GM12878 (cell line): ENCODE measurements at regions not wholly inside any gene's neighbourhood (a gene's known extent, or its start where the extent isn't known, plus 50 kb on each side); places are given as distances from the start of the nearest gene placed in this dataset.

Source experiments
- ATAC-seq: fragments of 200-7000 bp; cut with Tn5 transposase; 3 replicates; pipeline ENCODE4 v1.9.1; 2020; ENCODE audit warnings: mild to moderate bottlenecking, moderate library complexity
- BruUV-seq: library from RNA; stranded (reverse); fragments of 400-500 nt; replicated peaks from 2 replicates; lab custom pipeline; 2021; lab: Mats Ljungman, UMichigan
- CTCF ChIA-PET: fragments of 300-600 bp; sonication (Branson Sonifier 250); formaldehyde crosslinking; extraction: SDS; loops from one replicate; lab custom pipeline; 2021; ENCODE audit warnings: inconsistent platforms; lab: Yijun Ruan, JAX
- POLR2A ChIA-PET: fragments of 350-600 bp; formaldehyde crosslinking; extraction: SDS; loops from one replicate; lab custom pipeline; 2021; ENCODE audit warnings: inconsistent platforms; lab: Charles Lee
- RAD21 ChIA-PET: fragments of 300-600 bp; sonication (Branson Sonifier 250); formaldehyde crosslinking; loops from one replicate; lab custom pipeline; 2023; ENCODE audit warnings: antibody characterized with exemption; ENCODE audit not compliant: unreplicated experiment; lab: Charles Lee
- SMC1A ChIA-PET: fragments of 300-600 bp; sonication (Branson Sonifier 250); formaldehyde crosslinking; loops from one replicate; lab custom pipeline; 2023; ENCODE audit not compliant: unreplicated experiment, uncharacterized antibody; lab: Charles Lee
- DNase-seq: peaks from one replicate; pipeline ENCODE4 v3.0.0-alpha.2; 2011; ENCODE audit warnings: low read depth, low spot score
- FAIRE-seq: peaks from 3 replicates; lab custom pipeline; 2011; peaks lifted over from hg19 to GRCh38; lab: Jason Lieb, UNC
- H2AFZ ChIP-seq: 2 replicates; pipeline ENCODE4 v1.6.0; 2011; ENCODE audit warnings: low read depth, low read length, control low read depth; ENCODE audit not compliant: control insufficient read depth
- H3K27ac ChIP-seq: 2 replicates; pipeline ENCODE4 v1.5.1; 2011; ENCODE audit warnings: control low read depth; ENCODE audit not compliant: control insufficient read depth, insufficient read depth
- H3K27me3 ChIP-seq, 2 experiments: replicated peaks in 1 of 2; 2 replicates each; pipeline versions ENCODE4 v1.6.0 to v1.6.1; 2011; ENCODE audit warnings: low read length in 1 of 2; ENCODE audit not compliant: control insufficient read depth in 2 of 2, insufficient read depth in 2 of 2
- H3K36me3 ChIP-seq, 2 experiments: 2 replicates each; pipeline ENCODE4 v1.5.1; 2011; ENCODE audit warnings: low read length in 1 of 2; ENCODE audit not compliant: control insufficient read depth in 2 of 2, insufficient read depth in 2 of 2
- H3K4me1 ChIP-seq: 2 replicates; pipeline ENCODE4 v1.6.1; 2011; ENCODE audit warnings: mild to moderate bottlenecking, low read length, moderate library complexity, mixed read lengths; ENCODE audit not compliant: control insufficient read depth, insufficient read depth
- H3K4me2 ChIP-seq: 2 replicates; pipeline ENCODE4 v1.6.0; 2011; ENCODE audit warnings: control low read depth; ENCODE audit not compliant: control insufficient read depth, insufficient read depth
- H3K4me3 ChIP-seq: fragments of 200-600 bp; sonication (generic); 2 replicates; pipeline ENCODE4 v1.5.1; 2016
- H3K79me2 ChIP-seq: 2 replicates; pipeline ENCODE4 v1.6.0; 2011; ENCODE audit warnings: low read length; ENCODE audit not compliant: control insufficient read depth, insufficient read depth
- H3K9ac ChIP-seq: 2 replicates; pipeline ENCODE4 v1.8.0; 2011; ENCODE audit warnings: low read length, control low read depth, mixed read lengths; ENCODE audit not compliant: control insufficient read depth, insufficient read depth
- H3K9me3 ChIP-seq: replicated peaks from 3 replicates; pipeline ENCODE4 v1.5.1; 2011; ENCODE audit warnings: mild to moderate bottlenecking, low read length; ENCODE audit not compliant: control insufficient read depth, insufficient read depth
- H4K20me1 ChIP-seq: 2 replicates; pipeline ENCODE4 v1.6.0; 2011; ENCODE audit not compliant: control insufficient read depth, insufficient read depth
- BMI1 ChIP-seq: fragments of 450-650 bp; IDR thresholded peaks from 2 replicates; pipeline ENCODE4 v1.6.1; 2016; ENCODE audit warnings: mild to moderate bottlenecking, moderate library complexity, borderline replicate concordance
- NFYB ChIP-seq: IDR thresholded peaks from 2 replicates; pipeline ENCODE4 v1.6.1; 2011; ENCODE audit warnings: low read depth, mild to moderate bottlenecking, low read length, improper control_type of control experiment, moderate library complexity; ENCODE audit not compliant: insufficient read depth
- PRDM15 ChIP-seq: fragments of 450-650 bp; formaldehyde crosslinking; IDR thresholded peaks from 2 replicates; pipeline ENCODE4 v1.4.0; 2020; ENCODE audit warnings: mild to moderate bottlenecking, moderate library complexity
- SKIL ChIP-seq: fragments of 450-650 bp; IDR thresholded peaks from 2 replicates; pipeline ENCODE4 v1.6.1; 2017; ENCODE audit warnings: mild to moderate bottlenecking, low read depth, inconsistent platforms; ENCODE audit not compliant: poor library complexity, severe bottlenecking
- WGBS: methylation state at CpG from one replicate; pipeline ENCODE4 v1.1.6; 2016; ENCODE audit warnings: low lambda C conversion rate; ENCODE audit not compliant: insufficient replicate concordance, insufficient coverage; ENCODE audit errors: missing lambda C conversion rate; 5-methylcytosine and 5-hydroxymethylcytosine counted together
- in situ Hi-C: fragments of 300-500 bp; cut with MboI; formaldehyde crosslinking; loops from 9 replicates; pipeline ENCODE4 v1.14.3; 2018; ENCODE audit warnings: mixed read lengths
- intact Hi-C: fragments of 100-400 bp; cut with micrococcal nuclease; formaldehyde crosslinking; loops from one replicate; pipeline ENCODE4 v1.14.2; 2022; ENCODE audit not compliant: unreplicated experiment

DNA sequence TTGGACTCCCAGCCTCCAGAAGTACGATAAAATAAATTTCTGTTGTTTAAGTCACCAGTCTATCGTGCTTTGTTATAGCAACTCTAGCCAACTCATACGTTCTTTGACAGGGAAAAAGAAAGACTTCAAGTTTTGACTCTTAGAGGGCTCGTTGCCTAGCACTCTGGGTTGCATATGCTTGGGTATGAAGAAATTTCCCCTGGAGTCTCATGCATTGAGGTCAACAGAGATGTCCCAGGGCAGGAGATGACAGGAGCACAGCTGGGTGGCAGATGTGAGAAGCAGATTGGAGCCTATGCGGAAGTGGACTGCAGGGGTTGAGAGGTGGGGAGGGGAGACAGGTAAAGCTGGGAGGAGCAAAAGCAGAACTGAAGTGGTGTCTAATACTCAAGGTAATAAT lies 63.3 kb upstream of the JAZF1 start:
- ChIA-PET CTCF (no interaction called here), SMC1A (no interaction called here), RAD21 (no interaction called here), POLR2A (no interaction called here)
- H3K27me3 ChIP-seq, result no peaks in the 10 kb centered on the region
- no peak for TF ChIP-seq BMI1
- no peak for TF ChIP-seq SKIL
- TF ChIP-seq NFYB, result no peak
- no peak for TF ChIP-seq PRDM15 (CRISPR knock-in tag)
- H3K27ac ChIP-seq, result no peak overlapping the region
- intact Hi-C loops, result no loop called here
- no peak overlapping the region for H3K9ac ChIP-seq
- FAIRE-seq, result no peak
- H3K4me1 ChIP-seq, result no peaks in the 10 kb centered on the region
- in situ Hi-C loops, result no loop called here
- no peak overlapping the region for H3K4me2 ChIP-seq
- H3K79me2 ChIP-seq, result no peaks in the 10 kb centered on the region
- no peak overlapping the region for H3K4me3 ChIP-seq
- 42% methylated on average over 5 of the region's 5 CpGs for WGBS
- no peak overlapping the region for H2AFZ ChIP-seq
- no peaks in the 10 kb centered on the region for H4K20me1 ChIP-seq
- DNase-seq, result no peak
- no peaks in the 10 kb centered on the region for H3K36me3 ChIP-seq
- BruUV-seq, result no TSS peak
- no peak for ATAC-seq
- H3K9me3 ChIP-seq, result no peaks in the 10 kb centered on the region
